Peyer's patch (tissue), 4 donors: ENCODE measurements at regions not wholly inside any gene's neighbourhood (a gene's known extent, or its start where the extent isn't known, plus 50 kb on each side); places are given as distances from the start of the nearest gene placed in this dataset.

Experiments
- CTCF ChIP-seq, 6 experiments: fragments of 450-650 bp in 4 of 6; fragments of 200-600 bp in 2 of 6; sonication (generic) in 1 of 6; IDR thresholded peaks; one replicate each; pipeline ENCODE4 v1.5.1; 2017 to 2019; ENCODE audit warnings: antibody characterized with exemption in 6 of 6, mild to moderate bottlenecking in 3 of 6, moderate library complexity in 1 of 6
- POLR2A ChIP-seq, 2 donors: fragments of 450-650 bp; IDR thresholded peaks; one replicate each; pipeline ENCODE4 v1.5.1; 2017; ENCODE audit warnings: antibody characterized with exemption in 2 of 2, mild to moderate bottlenecking in 2 of 2, moderate library complexity in 2 of 2

DNA sequence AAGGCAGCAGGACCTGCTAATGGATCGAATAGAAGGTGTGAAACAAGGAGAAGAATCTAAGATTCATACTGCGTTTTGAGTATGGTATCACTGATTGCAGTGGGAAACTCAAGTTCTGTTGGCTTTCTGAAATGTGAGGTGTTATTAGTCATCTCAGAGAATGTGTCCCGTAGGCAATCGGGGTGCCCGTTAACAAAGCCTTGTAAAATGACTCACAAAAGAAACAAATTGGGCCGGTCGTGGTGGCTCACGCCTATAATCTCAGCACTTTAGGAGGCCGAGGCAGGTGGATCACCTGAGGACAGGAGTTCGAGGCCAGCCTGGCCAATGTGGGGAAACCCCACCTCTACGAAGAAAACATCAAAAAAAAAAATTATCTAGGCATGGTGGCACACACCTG is 118.2 kb upstream of the C7orf33 start:
- TF ChIP-seq CTCF (IDR thresholded peaks at IDR 0.05) (no peak), POLR2A (IDR thresholded peaks at IDR 0.05) (no peak)
